Hepatocyte (in vitro differentiated cells): ENCODE measurements at regions not wholly inside any gene's neighbourhood (a gene's known extent, or its start where the extent isn't known, plus 50 kb on each side); places are given as distances from the start of the nearest gene placed in this dataset.

Source experiments
- DNase-seq: peaks from one replicate; pipeline ENCODE4 v3.0.0-alpha.2; 2016; ENCODE audit warnings: low spot score
- H2AFZ ChIP-seq: fragments of 200-600 bp; sonication (generic); 2 replicates; pipeline ENCODE4 v1.6.0; 2016; ENCODE audit warnings: antibody characterized with exemption, mild to moderate bottlenecking
- H3K27ac ChIP-seq: fragments of 200-600 bp; sonication (generic); 2 replicates; pipeline ENCODE4 v1.5.1; 2016; ENCODE audit warnings: mild to moderate bottlenecking
- H3K27me3 ChIP-seq: fragments of 200-600 bp; sonication (generic); 2 replicates; pipeline ENCODE4 v1.6.1; 2016
- H3K36me3 ChIP-seq: fragments of 200-600 bp; sonication (generic); replicated peaks from 2 replicates; pipeline ENCODE4 v1.5.1; 2016; ENCODE audit warnings: low read depth; ENCODE audit not compliant: insufficient read depth
- H3K4me1 ChIP-seq: fragments of 200-600 bp; sonication (generic); 2 replicates; pipeline ENCODE4 v1.5.1; 2016; ENCODE audit warnings: mild to moderate bottlenecking, moderate library complexity; ENCODE audit not compliant: insufficient read depth
- H3K4me2 ChIP-seq: fragments of 200-600 bp; sonication (generic); 2 replicates; pipeline ENCODE4 v1.6.0; 2016
- H3K4me3 ChIP-seq: fragments of 200-600 bp; sonication (generic); 2 replicates; pipeline ENCODE4 v1.5.1; 2016; ENCODE audit warnings: mild to moderate bottlenecking
- H3K79me2 ChIP-seq: fragments of 200-600 bp; sonication (generic); 2 replicates; pipeline ENCODE4 v1.6.0; 2017; ENCODE audit warnings: mild to moderate bottlenecking
- H3K9me2 ChIP-seq: fragments of 200-600 bp; sonication (generic); replicated peaks from 2 replicates; pipeline ENCODE4 v1.6.0; 2017; ENCODE audit warnings: mild to moderate bottlenecking; ENCODE audit not compliant: insufficient read depth
- H3K9me3 ChIP-seq: fragments of 200-600 bp; sonication (generic); 2 replicates; pipeline ENCODE4 v1.5.1; 2016; ENCODE audit warnings: low read depth, mild to moderate bottlenecking
- H4K20me1 ChIP-seq: fragments of 200-600 bp; sonication (generic); 2 replicates; pipeline ENCODE4 v1.6.0; 2016; ENCODE audit warnings: mild to moderate bottlenecking; ENCODE audit not compliant: insufficient read depth, poor library complexity, severe bottlenecking
- EZH2 ChIP-seq: fragments of 200-600 bp; sonication (generic); IDR thresholded peaks from 2 replicates; pipeline ENCODE4 v1.6.1; 2016; ENCODE audit warnings: antibody characterized with exemption, mild to moderate bottlenecking, borderline replicate concordance
- EZH2phosphoT487 ChIP-seq: fragments of 200-600 bp; sonication (generic); IDR thresholded peaks from one replicate; pipeline ENCODE4 v1.6.1; 2018; ENCODE audit warnings: antibody characterized with exemption, mild to moderate bottlenecking, low read depth, moderate library complexity; ENCODE audit not compliant: unreplicated experiment, severe bottlenecking
- WGBS: methylation state at CpG from one replicate; pipeline ENCODE4 v1.1.6; 2016; ENCODE audit warnings: low lambda C conversion rate; ENCODE audit errors: missing lambda C conversion rate; 5-methylcytosine and 5-hydroxymethylcytosine counted together
- TF ChIP-seq, protein P1 (sequence below): fragments of 200-600 bp; sonication (generic); IDR thresholded peaks from 2 replicates; pipeline ENCODE4 v1.5.1; 2016; ENCODE audit warnings: antibody characterized with exemption, mild to moderate bottlenecking; ENCODE audit not compliant: poor library complexity

DNA sequence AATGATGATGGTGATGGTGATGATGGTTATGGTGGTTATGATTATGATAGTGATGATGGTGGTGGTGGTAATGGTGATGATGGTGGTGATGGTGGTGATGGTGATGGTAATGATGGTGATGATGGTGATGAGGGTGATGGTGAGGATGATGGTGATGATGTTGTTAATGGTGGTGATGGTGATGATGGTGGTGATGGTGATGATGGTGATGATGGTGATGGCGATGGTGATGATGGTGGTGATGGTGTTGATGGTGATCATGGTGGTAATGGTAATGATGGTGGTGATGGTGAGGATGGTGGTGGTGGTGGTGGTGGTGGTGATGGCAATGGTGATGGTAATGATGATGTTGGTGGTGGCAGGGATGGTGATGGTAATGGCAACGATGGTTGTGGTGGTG is 1222.5 kb downstream of the BRD1 start:
- no peak for DNase-seq

DNA sequence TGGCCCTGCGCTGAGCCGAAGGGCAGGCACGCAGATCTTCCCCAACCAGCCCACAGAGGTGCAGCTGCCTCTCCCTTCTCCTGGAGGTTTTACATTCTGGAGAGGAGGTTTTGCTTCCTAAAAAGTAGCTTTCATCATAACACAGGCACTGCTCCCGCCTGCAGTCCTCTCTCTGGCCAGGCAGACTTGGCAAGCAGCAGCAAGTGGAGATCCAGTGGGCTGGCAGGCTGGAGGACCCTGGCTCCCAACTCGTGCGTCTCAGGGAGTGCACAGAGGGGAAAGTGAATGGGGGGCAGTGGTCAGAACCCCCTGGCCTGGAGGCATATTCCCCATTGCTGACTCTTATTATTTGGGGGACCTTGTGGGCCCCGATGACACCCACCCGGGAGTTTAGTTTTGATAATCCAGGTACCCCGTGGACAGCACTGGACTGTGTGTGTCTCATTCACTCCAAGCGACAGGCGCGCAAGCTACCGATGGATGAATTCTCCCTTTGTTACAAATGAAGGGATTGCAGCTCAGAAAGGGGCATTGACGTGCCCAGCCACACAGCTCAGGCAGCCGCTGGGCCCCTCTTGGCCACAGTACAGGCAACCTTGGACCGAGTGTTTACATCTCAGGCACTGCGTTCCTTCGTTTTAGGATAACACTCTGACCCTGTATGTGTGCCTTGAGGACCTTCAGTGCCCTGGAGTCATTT is 1223.9 kb downstream of the BRD1 start:
- DNase-seq = no peak
- no peak overlapping the region for H2AFZ ChIP-seq
- no peaks in the 10 kb centered on the region for H3K9me3 ChIP-seq
- H3K27ac ChIP-seq = no peak overlapping the region
- H4K20me1 ChIP-seq = no peaks in the 10 kb centered on the region
- no peaks in the 10 kb centered on the region for H3K27me3 ChIP-seq
- peaks cover 2% of the 10 kb centered on the region for H3K4me1 ChIP-seq
- H3K4me3 ChIP-seq = no peak overlapping the region
- no peaks in the 10 kb centered on the region for H3K36me3 ChIP-seq
- WGBS = 92% methylated on average over 18 of the region's 18 CpGs
- no peak overlapping the region for H3K4me2 ChIP-seq
- H3K9me2 ChIP-seq = no peaks in the 10 kb centered on the region
- TF ChIP-seq, protein P1, sequence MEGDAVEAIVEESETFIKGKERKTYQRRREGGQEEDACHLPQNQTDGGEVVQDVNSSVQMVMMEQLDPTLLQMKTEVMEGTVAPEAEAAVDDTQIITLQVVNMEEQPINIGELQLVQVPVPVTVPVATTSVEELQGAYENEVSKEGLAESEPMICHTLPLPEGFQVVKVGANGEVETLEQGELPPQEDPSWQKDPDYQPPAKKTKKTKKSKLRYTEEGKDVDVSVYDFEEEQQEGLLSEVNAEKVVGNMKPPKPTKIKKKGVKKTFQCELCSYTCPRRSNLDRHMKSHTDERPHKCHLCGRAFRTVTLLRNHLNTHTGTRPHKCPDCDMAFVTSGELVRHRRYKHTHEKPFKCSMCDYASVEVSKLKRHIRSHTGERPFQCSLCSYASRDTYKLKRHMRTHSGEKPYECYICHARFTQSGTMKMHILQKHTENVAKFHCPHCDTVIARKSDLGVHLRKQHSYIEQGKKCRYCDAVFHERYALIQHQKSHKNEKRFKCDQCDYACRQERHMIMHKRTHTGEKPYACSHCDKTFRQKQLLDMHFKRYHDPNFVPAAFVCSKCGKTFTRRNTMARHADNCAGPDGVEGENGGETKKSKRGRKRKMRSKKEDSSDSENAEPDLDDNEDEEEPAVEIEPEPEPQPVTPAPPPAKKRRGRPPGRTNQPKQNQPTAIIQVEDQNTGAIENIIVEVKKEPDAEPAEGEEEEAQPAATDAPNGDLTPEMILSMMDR = no peak
- TF ChIP-seq EZH2phosphoT487 (no peak), EZH2 (no peak)
- no peaks in the 10 kb centered on the region for H3K79me2 ChIP-seq

More for the DNA sequence above, 1222.5 kb downstream of the BRD1 start:
- no peaks in the 10 kb centered on the region for H3K36me3 ChIP-seq
- no peaks in the 10 kb centered on the region for H3K79me2 ChIP-seq
- no peak overlapping the region for H3K27ac ChIP-seq
- H3K4me1 ChIP-seq = peaks cover 2% of the 10 kb centered on the region
- H3K4me3 ChIP-seq = no peak overlapping the region
- H3K9me3 ChIP-seq = no peaks in the 10 kb centered on the region
- no peak overlapping the region for H2AFZ ChIP-seq
- H3K9me2 ChIP-seq = no peaks in the 10 kb centered on the region
- WGBS = 100% methylated on average over 2 of the region's 2 CpGs
- TF ChIP-seq EZH2phosphoT487 = no peak
- no peak for TF ChIP-seq EZH2
- TF ChIP-seq, protein P1 = no peak
- no peak overlapping the region for H3K4me2 ChIP-seq
- H4K20me1 ChIP-seq = no peaks in the 10 kb centered on the region
- H3K27me3 ChIP-seq = no peaks in the 10 kb centered on the region

DNA sequence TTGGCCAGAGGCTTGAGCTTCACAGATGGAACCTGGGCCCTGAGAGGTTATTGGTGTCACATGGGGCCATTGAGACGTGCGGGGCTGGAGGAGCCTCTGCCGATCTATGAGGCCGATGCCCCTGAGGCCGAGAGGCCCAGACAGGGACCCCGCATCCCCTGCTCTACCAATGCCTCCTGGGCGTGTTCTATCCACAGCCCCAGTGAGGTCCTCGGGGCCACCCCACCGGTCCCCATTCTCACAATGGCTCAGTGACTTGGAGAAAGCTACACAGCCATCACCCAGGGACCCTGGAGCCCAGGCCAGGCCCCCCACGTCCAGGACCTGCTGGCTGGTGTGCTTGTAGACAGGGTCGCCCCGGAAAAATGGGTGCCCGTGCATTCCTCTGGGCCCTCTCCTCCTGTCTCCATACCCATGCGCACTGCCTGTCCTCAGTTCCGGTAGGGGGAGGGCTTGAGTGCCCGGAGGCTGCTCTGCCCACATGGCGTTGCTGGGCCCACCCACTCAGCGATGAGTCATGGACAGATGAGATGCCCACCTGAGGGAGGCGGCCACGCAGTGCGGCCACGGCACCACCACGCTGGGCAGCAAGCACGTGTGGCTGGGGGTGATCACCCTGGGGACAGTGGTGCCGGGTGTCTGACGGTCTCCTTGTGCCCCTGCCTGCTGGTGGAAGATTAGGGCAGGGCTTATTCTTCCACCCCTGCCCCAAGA is 1224.7 kb downstream of the BRD1 start:
- Histone ChIP-seq H3K4me1 (peaks cover 2% of the 10 kb centered on the region), H3K36me3 (no peaks in the 10 kb centered on the region), H4K20me1 (no peaks in the 10 kb centered on the region), H3K9me3 (no peaks in the 10 kb centered on the region), H3K27me3 (no peaks in the 10 kb centered on the region), H3K9me2 (no peaks in the 10 kb centered on the region), H3K79me2 (no peaks in the 10 kb centered on the region), H3K4me3 (no peak overlapping the region), H3K27ac (no peak overlapping the region), H3K4me2 (no peak overlapping the region), H2AFZ (no peak overlapping the region)
- no peak for DNase-seq
- no peak for TF ChIP-seq EZH2
- TF ChIP-seq EZH2phosphoT487 = no peak
- TF ChIP-seq, protein P1 = no peak
- 93% methylated on average over 25 of the region's 26 CpGs for WGBS
